ENCODE measurements at regions not wholly inside any gene's neighbourhood (a gene's known extent, or its start where the extent isn't known, plus 50 kb on each side); places are given as distances from the start of the nearest gene placed in this dataset.
"Not testable (repeated sequence)": the region's sequence is repeated elsewhere in the genome, so short reads cannot be mapped to it uniquely, and the experiment has no call there.

GRCh38 chr3:99586701-99587100, 51.7 kb upstream of the COL8A1 start:
- Mint-ChIP-seq H3K27me3 (no peaks in the 10 kb centered on the region), H3K27ac (no peak overlapping the region), H3K4me1 (no peaks in the 10 kb centered on the region), H3K36me3 (ENCODE audit: low read depth) (no peaks in the 10 kb centered on the region), H3K9me3 (no peaks in the 10 kb centered on the region), H3K4me3 (no peak overlapping the region)
- no peak for DNase-seq
- ChIA-PET CTCF (no interaction called here), POLR2A (no interaction called here)

GRCh38 chr3:99579965-99580364, 58.4 kb upstream of the COL8A1 start:
- ChIA-PET CTCF (no interaction called here), POLR2A (no interaction called here)
- no peak overlapping the region for H3K4me3 Mint-ChIP-seq
- DNase-seq = no peak
- H3K36me3 Mint-ChIP-seq (ENCODE audit: low read depth) = no peaks in the 10 kb centered on the region
- no peaks in the 10 kb centered on the region for H3K27me3 Mint-ChIP-seq
- no peak overlapping the region for H3K27ac Mint-ChIP-seq
- H3K4me1 Mint-ChIP-seq = no peaks in the 10 kb centered on the region
- H3K9me3 Mint-ChIP-seq = no peaks in the 10 kb centered on the region

GRCh38 chr3:99579246-99579645, 59.1 kb upstream of the COL8A1 start:
- H3K36me3 Mint-ChIP-seq (ENCODE audit: low read depth) = no peaks in the 10 kb centered on the region
- DNase-seq = no peak
- no peak overlapping the region for H3K27ac Mint-ChIP-seq
- no peak overlapping the region for H3K4me3 Mint-ChIP-seq
- H3K27me3 Mint-ChIP-seq = no peaks in the 10 kb centered on the region
- ChIA-PET POLR2A (no interaction called here), CTCF (no interaction called here)
- no peaks in the 10 kb centered on the region for H3K4me1 Mint-ChIP-seq
- no peaks in the 10 kb centered on the region for H3K9me3 Mint-ChIP-seq

GRCh38 chr3:99578339-99578970, 59.9 kb upstream of the COL8A1 start:
- Mint-ChIP-seq H3K27me3 (no peaks in the 10 kb centered on the region), H3K36me3 (ENCODE audit: low read depth) (no peaks in the 10 kb centered on the region), H3K4me1 (no peaks in the 10 kb centered on the region), H3K9me3 (no peaks in the 10 kb centered on the region), H3K27ac (no peak overlapping the region), H3K4me3 (no peak overlapping the region)
- ChIA-PET CTCF (no interaction called here), POLR2A (no interaction called here)
- no peak for DNase-seq

GRCh38 chr3:99576904-99577559, 61.4 kb upstream of the COL8A1 start:
- no peaks in the 10 kb centered on the region for H3K9me3 Mint-ChIP-seq
- H3K4me3 Mint-ChIP-seq = no peak overlapping the region
- no peaks in the 10 kb centered on the region for H3K27me3 Mint-ChIP-seq
- no peaks in the 10 kb centered on the region for H3K36me3 Mint-ChIP-seq (ENCODE audit: low read depth)
- no peak for DNase-seq
- H3K27ac Mint-ChIP-seq = no peak overlapping the region
- no peaks in the 10 kb centered on the region for H3K4me1 Mint-ChIP-seq
- POLR2A ChIA-PET = no interaction called here
- CTCF ChIA-PET = no interaction called here

GRCh38 chr3:99575683-99576082, 62.7 kb upstream of the COL8A1 start:
- Mint-ChIP-seq H3K27ac (no peak overlapping the region), H3K9me3 (no peaks in the 10 kb centered on the region), H3K4me3 (no peak overlapping the region), H3K36me3 (ENCODE audit: low read depth) (no peaks in the 10 kb centered on the region), H3K4me1 (no peaks in the 10 kb centered on the region), H3K27me3 (no peaks in the 10 kb centered on the region)
- ChIA-PET POLR2A (no interaction called here), CTCF (no interaction called here)
- DNase-seq = no peak

GRCh38 chr3:99570061-99570460, 68.3 kb upstream of the COL8A1 start:
- Mint-ChIP-seq H3K4me1 (no peaks in the 10 kb centered on the region), H3K36me3 (ENCODE audit: low read depth) (no peaks in the 10 kb centered on the region), H3K4me3 (no peak overlapping the region), H3K27ac (no peak overlapping the region), H3K9me3 (no peaks in the 10 kb centered on the region), H3K27me3 (no peaks in the 10 kb centered on the region)
- no peak for DNase-seq
- ChIA-PET POLR2A (no interaction called here), CTCF (no interaction called here)

- Mint-ChIP-seq H3K27me3 (no peaks in the 10 kb centered on the region), H3K27ac (no peak overlapping the region), H3K4me1 (no peaks in the 10 kb centered on the region), H3K9me3 (no peaks in the 10 kb centered on the region), H3K36me3 (ENCODE audit: low read depth) (no peaks in the 10 kb centered on the region), H3K4me3 (no peak overlapping the region)
- ChIA-PET POLR2A (no interaction called here), CTCF (no interaction called here)
- no peak for DNase-seq
These were observed 69.6 kb upstream of the COL8A1 start for GRCh38 chr3:99568663-99569335.

- Mint-ChIP-seq H3K36me3 (ENCODE audit: low read depth) (no peaks in the 10 kb centered on the region), H3K27ac (no peak overlapping the region), H3K27me3 (no peaks in the 10 kb centered on the region), H3K4me1 (no peaks in the 10 kb centered on the region), H3K9me3 (no peaks in the 10 kb centered on the region), H3K4me3 (no peak overlapping the region)
- POLR2A ChIA-PET = no interaction called here
- no peak for DNase-seq
- CTCF ChIA-PET = no interaction called here
These were observed 73.1 kb upstream of the COL8A1 start for GRCh38 chr3:99565331-99565730.

- Mint-ChIP-seq H3K27me3 (no peaks in the 10 kb centered on the region), H3K9me3 (no peaks in the 10 kb centered on the region), H3K36me3 (ENCODE audit: low read depth) (no peaks in the 10 kb centered on the region), H3K4me1 (no peaks in the 10 kb centered on the region), H3K27ac (no peak overlapping the region), H3K4me3 (no peak overlapping the region)
- DNase-seq = no peak
- CTCF ChIA-PET = no interaction called here
- POLR2A ChIA-PET = no interaction called here
These were observed 75.3 kb upstream of the COL8A1 start for GRCh38 chr3:99562990-99563607.

- ChIA-PET CTCF (no interaction called here), POLR2A (no interaction called here)
- Mint-ChIP-seq H3K27ac (no peak overlapping the region), H3K4me1 (no peaks in the 10 kb centered on the region), H3K36me3 (ENCODE audit: low read depth) (no peaks in the 10 kb centered on the region), H3K9me3 (no peaks in the 10 kb centered on the region), H3K27me3 (no peaks in the 10 kb centered on the region), H3K4me3 (no peak overlapping the region)
- DNase-seq = no peak
These were observed 76.3 kb upstream of the COL8A1 start for GRCh38 chr3:99562138-99562537.

- Mint-ChIP-seq H3K36me3 (ENCODE audit: low read depth) (no peaks in the 10 kb centered on the region), H3K4me1 (no peaks in the 10 kb centered on the region), H3K27ac (no peak overlapping the region), H3K9me3 (no peaks in the 10 kb centered on the region), H3K4me3 (no peak overlapping the region), H3K27me3 (no peaks in the 10 kb centered on the region)
- POLR2A ChIA-PET = no interaction called here
- CTCF ChIA-PET = no interaction called here
- no peak for DNase-seq
These were observed 77.3 kb upstream of the COL8A1 start for GRCh38 chr3:99561056-99561455.

- H3K27me3 Mint-ChIP-seq = no peaks in the 10 kb centered on the region
- H3K36me3 Mint-ChIP-seq (ENCODE audit: low read depth) = no peaks in the 10 kb centered on the region
- no peak overlapping the region for H3K27ac Mint-ChIP-seq
- POLR2A ChIA-PET = no interaction called here
- H3K4me1 Mint-ChIP-seq = no peaks in the 10 kb centered on the region
- H3K9me3 Mint-ChIP-seq = no peaks in the 10 kb centered on the region
- no peak overlapping the region for H3K4me3 Mint-ChIP-seq
- DNase-seq = no peak
- CTCF ChIA-PET = no interaction called here
These were observed 79.2 kb upstream of the COL8A1 start for GRCh38 chr3:99559196-99559595.

- DNase-seq; POLR2A ChIA-PET; CTCF ChIA-PET; H3K27ac Mint-ChIP-seq; H3K4me3 Mint-ChIP-seq; H3K36me3 Mint-ChIP-seq (ENCODE audit: low read depth); H3K9me3 Mint-ChIP-seq; H3K4me1 Mint-ChIP-seq; H3K27me3 Mint-ChIP-seq: not testable (repeated sequence)
These were observed 82.5 kb upstream of the COL8A1 start for GRCh38 chr3:99555885-99556284.
